ENCODE measurements at regions not wholly inside any gene's neighbourhood (a gene's known extent, or its start where the extent isn't known, plus 50 kb on each side); places are given as distances from the start of the nearest gene placed in this dataset.

- no peak for TF ChIP-seq EZH2 (IDR thresholded peaks at IDR 0.05; ENCODE audit: borderline replicate concordance, insufficient read depth, low read length, poor library complexity, severe bottlenecking)
- TF ChIP-seq, protein P1, sequence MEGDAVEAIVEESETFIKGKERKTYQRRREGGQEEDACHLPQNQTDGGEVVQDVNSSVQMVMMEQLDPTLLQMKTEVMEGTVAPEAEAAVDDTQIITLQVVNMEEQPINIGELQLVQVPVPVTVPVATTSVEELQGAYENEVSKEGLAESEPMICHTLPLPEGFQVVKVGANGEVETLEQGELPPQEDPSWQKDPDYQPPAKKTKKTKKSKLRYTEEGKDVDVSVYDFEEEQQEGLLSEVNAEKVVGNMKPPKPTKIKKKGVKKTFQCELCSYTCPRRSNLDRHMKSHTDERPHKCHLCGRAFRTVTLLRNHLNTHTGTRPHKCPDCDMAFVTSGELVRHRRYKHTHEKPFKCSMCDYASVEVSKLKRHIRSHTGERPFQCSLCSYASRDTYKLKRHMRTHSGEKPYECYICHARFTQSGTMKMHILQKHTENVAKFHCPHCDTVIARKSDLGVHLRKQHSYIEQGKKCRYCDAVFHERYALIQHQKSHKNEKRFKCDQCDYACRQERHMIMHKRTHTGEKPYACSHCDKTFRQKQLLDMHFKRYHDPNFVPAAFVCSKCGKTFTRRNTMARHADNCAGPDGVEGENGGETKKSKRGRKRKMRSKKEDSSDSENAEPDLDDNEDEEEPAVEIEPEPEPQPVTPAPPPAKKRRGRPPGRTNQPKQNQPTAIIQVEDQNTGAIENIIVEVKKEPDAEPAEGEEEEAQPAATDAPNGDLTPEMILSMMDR (IDR thresholded peaks at IDR 0.05; ENCODE audit: poor library complexity, severe bottlenecking), result no peak
Measured at GRCh38 chr2:183606718-183607085, 482.5 kb downstream of the NUP35 start.
